ENCODE measurements at regions not wholly inside any gene's neighbourhood (a gene's known extent, or its start where the extent isn't known, plus 50 kb on each side); places are given as distances from the start of the nearest gene placed in this dataset.
"Not testable (repeated sequence)": the region's sequence is repeated elsewhere in the genome, so short reads cannot be mapped to it uniquely, and the experiment has no call there.

GRCh38 chrX:9377216-9377615 is 87.6 kb upstream of the TBL1X start:
- TF ChIP-seq, protein P1, sequence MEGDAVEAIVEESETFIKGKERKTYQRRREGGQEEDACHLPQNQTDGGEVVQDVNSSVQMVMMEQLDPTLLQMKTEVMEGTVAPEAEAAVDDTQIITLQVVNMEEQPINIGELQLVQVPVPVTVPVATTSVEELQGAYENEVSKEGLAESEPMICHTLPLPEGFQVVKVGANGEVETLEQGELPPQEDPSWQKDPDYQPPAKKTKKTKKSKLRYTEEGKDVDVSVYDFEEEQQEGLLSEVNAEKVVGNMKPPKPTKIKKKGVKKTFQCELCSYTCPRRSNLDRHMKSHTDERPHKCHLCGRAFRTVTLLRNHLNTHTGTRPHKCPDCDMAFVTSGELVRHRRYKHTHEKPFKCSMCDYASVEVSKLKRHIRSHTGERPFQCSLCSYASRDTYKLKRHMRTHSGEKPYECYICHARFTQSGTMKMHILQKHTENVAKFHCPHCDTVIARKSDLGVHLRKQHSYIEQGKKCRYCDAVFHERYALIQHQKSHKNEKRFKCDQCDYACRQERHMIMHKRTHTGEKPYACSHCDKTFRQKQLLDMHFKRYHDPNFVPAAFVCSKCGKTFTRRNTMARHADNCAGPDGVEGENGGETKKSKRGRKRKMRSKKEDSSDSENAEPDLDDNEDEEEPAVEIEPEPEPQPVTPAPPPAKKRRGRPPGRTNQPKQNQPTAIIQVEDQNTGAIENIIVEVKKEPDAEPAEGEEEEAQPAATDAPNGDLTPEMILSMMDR (conservative IDR thresholded peaks at IDR 0.05; ENCODE audit: low read depth, low read length): not testable (repeated sequence)
- TF ChIP-seq EZH2 (IDR thresholded peaks at IDR 0.05; ENCODE audit: low read length, unreplicated experiment); EZH2phosphoT487 (IDR thresholded peaks at IDR 0.05; ENCODE audit: borderline replicate concordance, low read length): not testable (repeated sequence)

Measured in PC-3 (cell line).